Neural cell (in vitro differentiated cells): ENCODE measurements at regions not wholly inside any gene's neighbourhood (a gene's known extent, or its start where the extent isn't known, plus 50 kb on each side); places are given as distances from the start of the nearest gene placed in this dataset.

ENCODE experiments used
- H2AFZ ChIP-seq: fragments of 200-600, 300-800 bp; sonication (generic), shearing (Covaris generic); 2 replicates; pipeline ENCODE4 v1.6.0; 2014; ENCODE audit warnings: low read depth, mild to moderate bottlenecking, antibody characterized with exemption, low read length, moderate library complexity
- H3F3A ChIP-seq: fragments of 200-600 bp; shearing (Covaris generic); 2 replicates; pipeline ENCODE4 v1.6.1; 2016; ENCODE audit warnings: mild to moderate bottlenecking, moderate library complexity, mixed read lengths, antibody characterized with exemption, low read length; ENCODE audit not compliant: insufficient read depth, poor library complexity, severe bottlenecking
- H3K27ac ChIP-seq: fragments of 200-600, 300-800 bp; sonication (generic), shearing (Covaris generic); 2 replicates; pipeline ENCODE4 v1.5.1; 2014; ENCODE audit warnings: mild to moderate bottlenecking, low read length, moderate library complexity
- H3K27me3 ChIP-seq: fragments of 300-800, 200-600 bp; sonication (generic), shearing (Covaris generic); 2 replicates; pipeline ENCODE4 v1.6.0; 2014; ENCODE audit warnings: mild to moderate bottlenecking, low read depth, low read length, moderate library complexity; ENCODE audit not compliant: insufficient read depth
- H3K36me3 ChIP-seq: fragments of 300-800, 200-600 bp; sonication (generic), shearing (Covaris generic); 2 replicates; pipeline ENCODE4 v1.5.1; 2014; ENCODE audit warnings: mild to moderate bottlenecking, antibody characterized with exemption, low read length, moderate library complexity; ENCODE audit not compliant: insufficient read depth
- H3K4me2 ChIP-seq: fragments of 300-800, 200-600 bp; sonication (generic), shearing (Covaris generic); 2 replicates; pipeline ENCODE4 v1.6.0; 2014; ENCODE audit warnings: mild to moderate bottlenecking, low read length
- H3K4me3 ChIP-seq: fragments of 300-800, 200-600 bp; sonication (generic), shearing (Covaris generic); 2 replicates; pipeline ENCODE4 v1.5.1; 2014; ENCODE audit warnings: mild to moderate bottlenecking, low read length, moderate library complexity
- H3K79me2 ChIP-seq: fragments of 200-600 bp; shearing (Covaris generic); replicated peaks from 2 replicates; pipeline ENCODE4 v1.6.0; 2014; ENCODE audit warnings: mild to moderate bottlenecking, low read length, moderate library complexity; ENCODE audit not compliant: insufficient read depth
- H3K9ac ChIP-seq: fragments of 300-800, 200-600 bp; sonication (generic), shearing (Covaris generic); 2 replicates; pipeline ENCODE4 v1.6.1; 2016; ENCODE audit warnings: mild to moderate bottlenecking, low read length, mixed read lengths
- H3K9me2 ChIP-seq: fragments of 200-600 bp; shearing (Covaris generic); 2 replicates; pipeline ENCODE4 v1.6.1; 2016; ENCODE audit warnings: mild to moderate bottlenecking, low read length, mixed read lengths; ENCODE audit not compliant: insufficient read depth
- H3K9me3 ChIP-seq: fragments of 200-600, 300-800 bp; sonication (generic), shearing (Covaris generic); 2 replicates; pipeline ENCODE4 v1.6.1; 2016; ENCODE audit warnings: mild to moderate bottlenecking, mixed run types, low read length, moderate library complexity, mixed read lengths
- H4K20me1 ChIP-seq: fragments of 200-600 bp; shearing (Covaris generic); 2 replicates; pipeline ENCODE4 v1.6.1; 2016; ENCODE audit warnings: mild to moderate bottlenecking, mixed run types; ENCODE audit not compliant: insufficient read depth
- EP300 ChIP-seq: fragments of 450-650 bp; conservative IDR thresholded peaks from 2 replicates; pipeline ENCODE4 v1.6.1; 2014; ENCODE audit warnings: antibody characterized with exemption, mild to moderate bottlenecking, moderate library complexity; ENCODE audit not compliant: poor library complexity, severe bottlenecking
- EZH2 ChIP-seq: fragments of 200-600, 300-800 bp; shearing (Covaris generic), sonication (generic); IDR thresholded peaks from 2 replicates; pipeline ENCODE4 v1.6.1; 2014; ENCODE audit warnings: antibody characterized with exemption, low read length, borderline replicate concordance, mild to moderate bottlenecking; ENCODE audit not compliant: insufficient read depth, poor library complexity, severe bottlenecking
- MXI1 ChIP-seq: fragments of 450-650 bp; conservative IDR thresholded peaks from 2 replicates; pipeline ENCODE4 v1.6.1; 2014; ENCODE audit warnings: antibody characterized with exemption, mild to moderate bottlenecking; ENCODE audit not compliant: poor library complexity, severe bottlenecking
- POLR2AphosphoS5 ChIP-seq: IDR thresholded peaks from 2 replicates; pipeline ENCODE4 v1.6.1; 2012
- RAD21 ChIP-seq: fragments of 450-650 bp; conservative IDR thresholded peaks from 2 replicates; pipeline ENCODE4 v1.6.1; 2014; ENCODE audit warnings: antibody characterized with exemption, mild to moderate bottlenecking, moderate library complexity
- SMC3 ChIP-seq: fragments of 450-650 bp; conservative IDR thresholded peaks from 2 replicates; pipeline ENCODE4 v1.6.1; 2014; ENCODE audit warnings: antibody characterized with exemption, mild to moderate bottlenecking, moderate library complexity; ENCODE audit not compliant: poor library complexity
- TAF1 ChIP-seq: IDR thresholded peaks from 2 replicates; pipeline ENCODE4 v1.6.1; 2012; ENCODE audit warnings: low read depth
- TF ChIP-seq, protein P1 (sequence below): IDR thresholded peaks from 2 replicates; pipeline ENCODE4 v1.6.1; 2012; ENCODE audit warnings: borderline replicate concordance
- TF ChIP-seq, protein P2 (sequence below): fragments of 450-650 bp; IDR thresholded peaks from 2 replicates; pipeline ENCODE4 v1.5.1; 2014; ENCODE audit warnings: antibody characterized with exemption, mild to moderate bottlenecking, moderate library complexity; ENCODE audit not compliant: poor library complexity, severe bottlenecking

DNA sequence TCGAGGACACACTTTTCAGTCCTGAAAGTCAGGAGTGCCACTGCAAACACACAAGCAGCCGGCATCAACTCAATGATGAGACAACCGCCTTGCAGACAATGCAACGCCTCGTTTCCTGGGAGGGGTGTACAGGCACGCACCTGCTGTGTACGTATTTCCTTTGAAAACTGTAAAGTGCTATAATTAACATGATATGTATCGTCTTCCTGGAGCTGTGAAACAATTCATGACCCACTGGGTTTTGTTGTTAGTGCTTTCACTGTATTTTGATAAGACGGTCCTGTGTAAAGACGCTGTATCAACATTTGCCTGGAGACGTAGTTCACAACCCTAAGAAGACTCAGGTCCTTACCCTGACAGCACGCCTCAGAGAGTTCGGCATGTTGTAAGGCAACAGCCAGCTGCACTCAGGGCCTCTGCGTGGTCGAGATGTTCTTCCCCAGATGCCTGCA is 105.7 kb upstream of the ANO1 start:
- Histone ChIP-seq H3K36me3 (no peaks in the 10 kb centered on the region), H3K4me2 (no peak overlapping the region), H3K9ac (no peak overlapping the region), H3K4me3 (no peak overlapping the region), H3K27ac (no peak overlapping the region), H3K27me3 (no peaks in the 10 kb centered on the region), H3K9me2 (no peaks in the 10 kb centered on the region), H3K9me3 (no peaks in the 10 kb centered on the region), H3K79me2 (no peaks in the 10 kb centered on the region), H4K20me1 (no peaks in the 10 kb centered on the region), H3F3A (no peaks in the 10 kb centered on the region), H2AFZ (no peak overlapping the region)
- no peak for TF ChIP-seq EZH2
- peak; percentile 16 for TF ChIP-seq MXI1
- TF ChIP-seq RAD21: no peak
- peak; percentile 33 for TF ChIP-seq POLR2AphosphoS5
- TF ChIP-seq, protein P1, sequence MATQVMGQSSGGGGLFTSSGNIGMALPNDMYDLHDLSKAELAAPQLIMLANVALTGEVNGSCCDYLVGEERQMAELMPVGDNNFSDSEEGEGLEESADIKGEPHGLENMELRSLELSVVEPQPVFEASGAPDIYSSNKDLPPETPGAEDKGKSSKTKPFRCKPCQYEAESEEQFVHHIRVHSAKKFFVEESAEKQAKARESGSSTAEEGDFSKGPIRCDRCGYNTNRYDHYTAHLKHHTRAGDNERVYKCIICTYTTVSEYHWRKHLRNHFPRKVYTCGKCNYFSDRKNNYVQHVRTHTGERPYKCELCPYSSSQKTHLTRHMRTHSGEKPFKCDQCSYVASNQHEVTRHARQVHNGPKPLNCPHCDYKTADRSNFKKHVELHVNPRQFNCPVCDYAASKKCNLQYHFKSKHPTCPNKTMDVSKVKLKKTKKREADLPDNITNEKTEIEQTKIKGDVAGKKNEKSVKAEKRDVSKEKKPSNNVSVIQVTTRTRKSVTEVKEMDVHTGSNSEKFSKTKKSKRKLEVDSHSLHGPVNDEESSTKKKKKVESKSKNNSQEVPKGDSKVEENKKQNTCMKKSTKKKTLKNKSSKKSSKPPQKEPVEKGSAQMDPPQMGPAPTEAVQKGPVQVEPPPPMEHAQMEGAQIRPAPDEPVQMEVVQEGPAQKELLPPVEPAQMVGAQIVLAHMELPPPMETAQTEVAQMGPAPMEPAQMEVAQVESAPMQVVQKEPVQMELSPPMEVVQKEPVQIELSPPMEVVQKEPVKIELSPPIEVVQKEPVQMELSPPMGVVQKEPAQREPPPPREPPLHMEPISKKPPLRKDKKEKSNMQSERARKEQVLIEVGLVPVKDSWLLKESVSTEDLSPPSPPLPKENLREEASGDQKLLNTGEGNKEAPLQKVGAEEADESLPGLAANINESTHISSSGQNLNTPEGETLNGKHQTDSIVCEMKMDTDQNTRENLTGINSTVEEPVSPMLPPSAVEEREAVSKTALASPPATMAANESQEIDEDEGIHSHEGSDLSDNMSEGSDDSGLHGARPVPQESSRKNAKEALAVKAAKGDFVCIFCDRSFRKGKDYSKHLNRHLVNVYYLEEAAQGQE: no peak
- TF ChIP-seq TAF1: no peak
- TF ChIP-seq EP300: no peak
- TF ChIP-seq, protein P2, sequence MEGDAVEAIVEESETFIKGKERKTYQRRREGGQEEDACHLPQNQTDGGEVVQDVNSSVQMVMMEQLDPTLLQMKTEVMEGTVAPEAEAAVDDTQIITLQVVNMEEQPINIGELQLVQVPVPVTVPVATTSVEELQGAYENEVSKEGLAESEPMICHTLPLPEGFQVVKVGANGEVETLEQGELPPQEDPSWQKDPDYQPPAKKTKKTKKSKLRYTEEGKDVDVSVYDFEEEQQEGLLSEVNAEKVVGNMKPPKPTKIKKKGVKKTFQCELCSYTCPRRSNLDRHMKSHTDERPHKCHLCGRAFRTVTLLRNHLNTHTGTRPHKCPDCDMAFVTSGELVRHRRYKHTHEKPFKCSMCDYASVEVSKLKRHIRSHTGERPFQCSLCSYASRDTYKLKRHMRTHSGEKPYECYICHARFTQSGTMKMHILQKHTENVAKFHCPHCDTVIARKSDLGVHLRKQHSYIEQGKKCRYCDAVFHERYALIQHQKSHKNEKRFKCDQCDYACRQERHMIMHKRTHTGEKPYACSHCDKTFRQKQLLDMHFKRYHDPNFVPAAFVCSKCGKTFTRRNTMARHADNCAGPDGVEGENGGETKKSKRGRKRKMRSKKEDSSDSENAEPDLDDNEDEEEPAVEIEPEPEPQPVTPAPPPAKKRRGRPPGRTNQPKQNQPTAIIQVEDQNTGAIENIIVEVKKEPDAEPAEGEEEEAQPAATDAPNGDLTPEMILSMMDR: no peak
- TF ChIP-seq SMC3: no peak

DNA sequence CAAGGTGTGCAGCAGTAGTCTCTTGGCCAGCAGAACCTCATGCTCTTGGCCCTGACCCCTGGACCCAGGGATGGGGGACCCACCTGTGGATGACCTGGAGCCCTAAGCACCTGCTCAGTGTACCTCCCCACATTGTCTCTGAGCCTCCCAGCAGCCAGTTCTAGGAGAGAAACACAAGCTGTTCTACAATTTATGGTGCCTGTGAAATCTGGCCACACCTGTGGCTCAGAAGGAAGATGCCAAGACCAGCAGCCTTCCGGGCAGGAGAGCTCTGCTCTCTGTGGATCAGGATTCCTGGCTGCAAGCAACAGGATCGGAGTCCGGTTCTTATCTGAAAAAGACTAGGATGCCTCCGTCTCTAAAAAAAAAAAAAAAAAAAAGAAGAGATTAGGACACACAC is 103.6 kb upstream of the ANO1 start:
- Histone ChIP-seq H4K20me1 (no peaks in the 10 kb centered on the region), H3F3A (no peaks in the 10 kb centered on the region), H3K9me2 (no peaks in the 10 kb centered on the region), H3K9me3 (no peaks in the 10 kb centered on the region), H3K36me3 (no peaks in the 10 kb centered on the region), H3K27me3 (no peaks in the 10 kb centered on the region), H2AFZ (no peak overlapping the region), H3K4me3 (no peak overlapping the region), H3K4me2 (no peak overlapping the region), H3K9ac (no peak overlapping the region), H3K79me2 (no peaks in the 10 kb centered on the region), H3K27ac (no peak overlapping the region)
- no peak for TF ChIP-seq TAF1
- TF ChIP-seq RAD21: no peak
- TF ChIP-seq, protein P1: no peak
- no peak for TF ChIP-seq EZH2
- TF ChIP-seq EP300: no peak
- TF ChIP-seq, protein P2: no peak
- no peak for TF ChIP-seq SMC3
- TF ChIP-seq MXI1: no peak
- TF ChIP-seq POLR2AphosphoS5: no peak
